GM19467 (cell line): ENCODE measurements at regions not wholly inside any gene's neighbourhood (a gene's known extent, or its start where the extent isn't known, plus 50 kb on each side); places are given as distances from the start of the nearest gene placed in this dataset.
"Not testable (repeated sequence)": the region's sequence is repeated elsewhere in the genome, so short reads cannot be mapped to it uniquely, and the experiment has no call there.

Source experiments
- ATAC-seq: cut with Tn5 transposase; IDR thresholded peaks from one replicate; pipeline ENCODE4 v1.9.1; 2021; ENCODE audit warnings: mild to moderate bottlenecking, moderate library complexity; ENCODE audit not compliant: unreplicated experiment

DNA sequence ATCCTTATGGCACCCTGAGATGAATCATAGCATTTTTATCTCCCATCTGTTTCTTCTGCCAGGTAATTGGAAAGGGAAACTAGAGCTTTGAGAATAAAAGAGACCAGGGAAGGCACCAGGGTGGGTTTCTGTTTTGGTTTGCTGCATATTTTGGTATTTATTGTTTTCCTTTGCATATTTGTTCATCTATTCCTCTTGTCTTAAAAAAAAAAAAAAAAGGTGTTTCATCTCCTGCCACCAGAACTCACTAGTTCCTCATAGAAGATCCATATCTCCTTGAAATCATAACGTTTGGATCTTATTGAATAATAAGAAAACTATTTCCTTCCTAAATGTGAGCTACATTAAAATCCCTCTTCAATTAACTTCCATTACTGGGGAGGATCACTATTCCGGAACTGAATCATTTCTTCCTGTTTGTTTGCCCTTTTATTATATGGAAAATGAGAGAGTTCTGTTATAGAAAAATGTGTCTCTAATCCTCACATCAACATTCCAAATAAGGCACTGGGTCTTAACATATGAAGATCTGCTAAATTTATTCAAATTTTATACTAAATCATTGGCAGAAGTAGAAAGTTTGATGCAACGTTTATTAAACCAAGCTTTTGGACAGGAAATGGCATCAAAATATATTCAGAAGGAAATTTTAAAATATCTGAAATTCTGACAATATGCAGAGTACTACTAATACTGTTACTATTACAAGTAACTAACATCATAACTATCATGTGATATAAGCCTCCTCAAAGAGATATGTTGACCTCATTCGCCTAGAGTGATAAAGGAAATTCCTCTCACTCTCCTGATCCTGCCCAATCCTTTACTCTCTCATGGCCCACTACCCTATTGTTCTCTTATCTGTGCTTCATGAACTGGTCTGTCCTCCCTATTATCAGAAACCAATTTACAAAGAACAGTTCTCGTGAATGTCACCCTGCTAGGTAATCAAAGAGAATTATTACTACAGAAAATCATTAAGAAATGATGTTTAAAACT lies 229.4 kb upstream of the RSPO3 start:
- ATAC-seq = no peak

DNA sequence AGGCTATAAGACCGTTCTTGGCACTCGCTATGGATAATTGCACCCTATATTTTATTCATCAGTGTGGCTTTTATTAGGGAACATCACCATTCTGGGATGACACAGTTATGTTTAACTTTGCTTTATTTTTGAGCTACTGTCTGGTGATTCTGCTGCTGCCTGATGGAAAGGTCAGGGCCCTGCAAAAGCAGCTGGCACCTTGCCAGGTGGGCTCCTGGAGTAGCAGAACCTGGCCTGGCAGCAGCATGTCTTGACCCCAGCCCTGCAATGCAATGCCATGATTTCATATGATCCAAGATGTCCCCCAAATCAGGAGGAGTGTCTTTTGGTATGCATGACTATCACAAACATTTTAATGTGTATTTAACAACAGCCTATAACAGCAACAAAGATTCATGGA lies 228.4 kb upstream of the RSPO3 start:
- no peak for ATAC-seq

DNA sequence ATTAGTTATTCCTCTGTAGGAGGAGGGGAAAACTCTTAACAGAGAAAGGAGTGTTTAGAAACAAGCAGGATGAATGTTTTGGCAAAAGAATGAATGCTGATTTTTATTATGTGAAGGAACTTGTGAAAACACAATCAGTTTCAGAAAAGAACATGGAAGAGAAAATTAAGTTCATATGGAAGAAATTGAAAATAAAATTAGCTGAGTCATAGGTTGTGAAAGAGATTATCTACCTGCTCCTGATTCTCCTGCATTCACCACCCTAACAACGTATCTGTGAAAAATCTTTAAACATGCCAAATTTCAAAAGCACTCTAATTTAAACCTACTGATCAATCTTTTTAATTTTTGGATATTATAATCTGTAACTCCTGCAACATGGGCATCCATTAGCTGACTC lies 227.3 kb upstream of the RSPO3 start:
- ATAC-seq = no peak

DNA sequence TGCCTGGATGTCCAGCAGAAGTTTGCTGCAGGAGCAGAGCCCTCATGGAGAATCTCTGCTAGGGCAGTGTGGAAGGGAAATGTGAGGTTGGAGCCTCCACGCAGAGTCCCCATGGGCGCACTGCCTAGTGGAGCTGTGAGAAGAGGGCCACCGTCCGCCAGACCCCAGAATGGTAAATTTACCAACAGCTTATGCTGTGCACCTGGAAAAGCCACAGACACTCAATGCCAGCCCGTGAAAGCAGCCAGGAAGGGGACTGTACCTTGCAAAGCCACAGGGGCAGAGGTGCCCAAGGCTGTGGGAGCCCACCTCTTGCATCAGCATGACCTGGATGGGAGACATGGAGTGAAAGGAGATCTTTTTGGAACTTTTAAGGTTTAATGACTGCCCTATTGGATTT lies 225.6 kb upstream of the RSPO3 start:
- not testable (repeated sequence) for ATAC-seq

DNA sequence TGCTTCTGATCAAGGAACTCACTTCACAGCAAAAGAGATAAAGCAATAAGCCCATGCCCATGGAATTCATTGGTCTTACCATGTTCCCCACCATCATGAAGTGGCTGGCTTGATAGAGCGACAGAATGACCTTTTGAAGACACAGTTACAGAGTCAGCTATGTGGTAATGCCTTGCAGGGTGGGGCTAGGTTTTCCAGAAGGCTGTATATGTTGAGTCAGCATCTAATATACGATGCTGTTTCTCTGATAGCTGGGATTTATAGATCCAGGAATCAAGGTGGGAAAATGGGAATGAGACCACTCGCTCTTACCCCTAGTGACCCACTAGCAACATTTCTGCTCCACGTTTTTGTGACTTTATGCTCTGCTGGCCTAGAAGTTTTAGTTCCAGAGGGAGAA lies 220.7 kb upstream of the RSPO3 start:
- no peak for ATAC-seq

DNA sequence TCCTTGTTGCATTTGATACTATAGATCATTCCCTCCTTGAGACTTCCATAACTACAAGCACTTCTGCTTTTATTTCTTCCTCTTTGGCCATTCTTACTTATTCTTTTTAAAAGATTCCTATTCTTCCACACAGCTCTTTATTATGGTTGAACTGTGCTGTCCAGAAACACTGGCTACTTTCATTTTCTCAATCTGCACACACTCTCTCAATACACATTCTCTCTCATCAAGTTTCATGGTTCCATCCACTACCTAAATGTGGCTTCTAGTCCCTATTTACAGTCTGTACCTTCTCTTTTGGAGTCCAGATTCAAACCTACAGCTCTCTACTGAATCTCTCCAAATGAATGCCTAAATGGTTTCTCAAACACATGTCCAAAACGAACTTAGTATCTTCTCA lies 214.3 kb upstream of the RSPO3 start:
- ATAC-seq = no peak

DNA sequence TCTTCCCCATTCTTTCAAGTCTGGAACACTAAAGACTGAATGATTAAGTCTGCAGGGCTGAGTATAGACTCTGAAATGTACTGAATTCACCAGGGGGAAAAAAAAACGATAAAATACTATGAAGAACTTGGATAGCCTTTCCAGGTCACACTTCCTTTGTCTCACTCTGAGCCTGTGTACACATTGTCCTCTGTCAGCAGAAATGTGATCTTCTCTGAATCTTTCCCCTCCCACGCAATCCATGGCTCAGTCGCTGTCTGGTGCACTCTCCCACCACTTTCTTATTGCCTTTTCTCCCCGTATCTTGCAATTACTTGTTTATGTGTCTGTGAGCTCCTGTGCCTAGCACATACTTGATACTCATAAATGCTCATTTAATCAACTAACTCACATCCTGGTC lies 212.6 kb upstream of the RSPO3 start:
- no peak for ATAC-seq

DNA sequence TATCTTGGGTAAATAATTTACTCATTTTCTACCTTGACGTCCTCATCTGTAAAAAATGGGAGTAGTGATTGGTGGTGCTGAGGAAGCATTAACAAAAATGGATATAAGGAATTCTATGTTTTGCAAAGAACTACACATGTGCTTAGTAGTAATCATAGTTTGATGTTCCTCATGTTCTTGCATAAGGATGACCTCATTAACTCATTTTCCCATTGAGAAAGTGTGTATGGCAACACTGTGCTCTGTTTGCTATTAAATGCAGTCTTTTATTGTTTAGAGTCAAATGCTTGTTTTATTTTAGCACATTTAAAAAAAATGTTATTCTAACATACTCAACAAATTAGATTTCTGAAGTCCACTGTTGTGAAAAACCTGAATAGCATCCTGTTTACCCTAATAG lies 211.2 kb upstream of the RSPO3 start:
- no peak for ATAC-seq

DNA sequence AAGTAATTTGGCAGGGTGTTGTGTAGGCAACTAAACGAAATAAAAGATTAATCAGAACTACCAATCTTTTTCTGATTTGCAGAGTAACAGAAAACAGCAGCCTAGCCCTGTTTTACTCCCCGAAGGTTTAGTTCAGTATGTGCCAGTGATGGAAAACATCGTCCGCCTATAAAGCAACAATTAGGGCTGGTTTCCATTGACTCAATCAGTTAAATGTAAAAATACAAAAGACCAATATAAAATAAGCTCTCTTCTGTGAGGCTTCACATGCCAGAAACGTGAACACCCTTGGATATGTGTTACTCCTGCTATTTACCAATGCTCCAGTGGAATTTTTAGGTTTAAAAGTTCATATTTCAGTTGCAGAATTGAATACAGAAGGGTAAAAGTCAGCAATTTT lies 210.5 kb upstream of the RSPO3 start:
- ATAC-seq = no peak

DNA sequence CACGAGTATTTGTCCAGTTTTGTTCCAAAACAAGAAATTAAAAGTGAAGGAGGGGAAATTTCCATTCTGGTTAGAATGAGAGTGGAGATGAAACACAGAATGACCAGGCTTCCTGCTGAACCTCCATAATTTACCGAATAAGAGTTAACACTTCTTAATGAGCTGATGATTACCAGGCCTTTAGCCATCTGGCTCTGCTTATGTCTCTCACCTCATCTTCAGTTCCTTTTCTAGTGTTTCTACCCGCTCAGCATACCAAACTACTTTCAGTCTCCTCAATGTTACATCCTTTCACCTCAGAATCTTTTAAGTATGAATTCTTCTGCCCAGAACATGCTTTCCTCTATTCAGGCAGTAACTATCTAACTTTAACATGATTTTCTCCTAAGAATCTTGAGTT lies 209.0 kb upstream of the RSPO3 start:
- ATAC-seq = no peak

DNA sequence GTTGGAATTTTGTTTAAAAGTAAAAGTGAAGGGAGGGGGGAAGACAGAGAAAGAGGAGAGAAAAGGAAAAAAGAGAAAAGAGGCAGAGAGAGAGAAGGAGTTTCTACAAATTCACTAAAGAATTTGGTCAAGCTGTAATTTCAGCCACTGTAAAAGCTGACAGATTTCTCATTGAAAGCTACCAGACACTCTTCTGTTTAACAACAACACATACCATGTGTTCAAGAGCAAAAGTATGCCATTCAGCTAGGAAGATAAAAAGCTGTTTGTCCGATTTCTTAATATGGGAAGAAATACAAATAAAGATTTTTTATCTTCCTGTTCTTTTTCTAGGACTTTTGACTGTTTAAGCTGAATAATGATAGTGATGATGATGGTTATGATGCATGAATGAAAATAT lies 204.8 kb upstream of the RSPO3 start:
- ATAC-seq = no peak

DNA sequence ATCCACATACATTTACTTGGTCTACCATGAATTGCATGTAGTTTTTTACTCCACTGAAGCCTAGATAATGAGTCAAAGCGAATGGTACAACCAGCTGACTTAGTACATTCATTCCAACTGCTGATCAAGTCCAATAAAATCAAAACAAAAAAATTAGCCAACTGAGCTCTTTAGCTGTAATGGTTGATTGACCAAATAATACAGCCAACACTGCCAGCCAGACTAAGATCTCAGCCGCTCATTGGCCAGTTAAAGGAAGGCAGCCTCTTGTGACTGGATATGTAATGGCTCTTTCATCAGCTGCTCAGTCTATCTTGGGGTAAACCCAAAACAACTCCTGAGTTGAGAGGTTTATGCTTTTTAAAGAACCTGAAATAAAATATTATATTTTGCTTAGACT lies 204.3 kb upstream of the RSPO3 start:
- no peak for ATAC-seq

DNA sequence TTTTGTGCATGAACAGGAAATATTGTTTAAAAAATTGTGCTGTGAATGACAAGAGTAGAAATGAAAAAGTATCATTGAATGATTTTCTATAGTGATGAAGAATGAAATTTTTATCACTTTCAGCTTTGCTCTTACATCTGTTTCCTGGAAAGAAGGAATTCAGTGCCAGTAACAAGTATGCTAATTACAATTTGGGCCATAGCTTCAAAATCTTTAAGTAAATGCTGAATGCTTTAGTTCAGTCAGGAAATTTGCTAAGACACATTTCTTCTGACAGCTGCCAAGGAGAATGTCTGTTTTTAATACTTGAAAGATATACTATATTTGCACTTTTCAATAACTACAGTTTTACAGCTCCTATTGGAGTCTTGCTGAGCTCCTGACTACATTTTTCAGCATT lies 203.7 kb upstream of the RSPO3 start:
- ATAC-seq = no peak

DNA sequence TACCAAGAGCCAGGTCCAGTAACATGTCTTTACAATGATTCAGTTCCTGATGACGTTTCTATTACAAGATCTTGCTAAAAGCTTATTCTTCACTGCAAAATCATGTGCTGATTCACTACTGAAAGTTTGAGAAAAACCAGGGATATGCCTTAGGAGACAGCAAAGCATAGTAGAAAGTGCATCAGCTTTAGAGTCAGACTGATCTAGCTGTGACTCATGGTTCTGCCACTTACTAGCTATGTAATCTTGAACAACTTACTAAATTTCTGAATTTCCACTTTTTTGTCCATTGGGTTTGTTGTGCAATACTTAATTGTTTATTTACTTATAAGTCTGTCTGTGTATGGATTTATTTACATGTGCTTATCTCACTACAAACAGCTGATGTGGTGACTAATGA lies 198.5 kb upstream of the RSPO3 start:
- no peak for ATAC-seq

DNA sequence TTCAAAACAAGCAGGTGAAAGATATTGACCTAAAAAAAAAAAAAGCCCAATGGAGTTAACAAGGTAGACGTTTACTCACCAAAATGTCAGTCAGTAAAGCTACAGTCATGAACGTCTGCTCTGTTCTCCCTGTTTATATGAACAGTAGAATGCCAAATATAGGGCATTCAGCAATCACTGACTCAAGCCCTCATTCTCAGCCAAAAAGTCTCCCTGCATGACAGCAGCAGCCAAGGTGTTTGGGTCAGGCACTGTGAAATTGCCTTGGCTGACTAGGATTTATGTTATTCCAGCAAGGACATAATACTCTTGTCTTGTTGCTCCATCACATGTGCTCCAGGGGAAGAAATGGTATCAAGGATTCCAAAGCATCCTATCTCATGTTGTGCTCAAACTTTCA lies 194.7 kb upstream of the RSPO3 start:
- ATAC-seq = no peak

DNA sequence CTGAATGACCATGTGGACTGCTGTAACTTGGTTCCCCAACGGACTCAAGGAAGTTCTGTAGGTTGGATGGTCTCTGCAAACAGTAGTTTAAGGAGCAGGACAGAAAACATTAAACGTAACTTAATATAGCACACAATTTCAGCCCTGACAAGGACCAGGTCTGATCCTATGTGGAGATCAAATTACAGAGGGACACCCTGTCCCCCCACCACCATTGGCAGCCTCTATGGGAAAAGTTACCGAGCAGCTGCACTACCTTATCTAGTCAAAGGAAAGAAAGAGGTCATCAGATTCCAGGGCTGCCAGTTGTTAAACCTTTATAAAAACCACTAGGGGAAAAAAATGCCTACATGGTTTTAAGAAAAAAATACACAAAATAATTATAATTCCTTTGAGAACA lies 191.5 kb upstream of the RSPO3 start:
- no peak for ATAC-seq

DNA sequence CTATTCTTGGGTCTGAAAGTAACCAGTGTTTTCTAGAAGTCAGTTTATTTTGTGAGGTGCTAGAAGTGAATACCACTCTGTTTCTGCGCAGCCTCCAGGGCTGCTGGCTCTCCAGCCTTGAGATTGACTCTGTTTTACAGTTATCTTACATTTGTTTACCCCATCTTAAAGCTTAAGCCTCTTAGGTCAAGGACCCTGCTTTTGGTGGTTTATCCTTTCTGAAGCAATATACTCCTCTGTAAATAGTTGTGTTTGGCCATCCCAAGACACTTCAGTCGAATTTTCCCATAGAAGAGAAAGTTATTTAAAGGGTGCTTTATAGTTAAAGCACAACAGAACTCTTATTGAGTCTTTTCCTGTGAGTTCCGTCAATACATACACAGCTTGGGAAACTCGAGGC lies 190.6 kb upstream of the RSPO3 start:
- no peak for ATAC-seq

DNA sequence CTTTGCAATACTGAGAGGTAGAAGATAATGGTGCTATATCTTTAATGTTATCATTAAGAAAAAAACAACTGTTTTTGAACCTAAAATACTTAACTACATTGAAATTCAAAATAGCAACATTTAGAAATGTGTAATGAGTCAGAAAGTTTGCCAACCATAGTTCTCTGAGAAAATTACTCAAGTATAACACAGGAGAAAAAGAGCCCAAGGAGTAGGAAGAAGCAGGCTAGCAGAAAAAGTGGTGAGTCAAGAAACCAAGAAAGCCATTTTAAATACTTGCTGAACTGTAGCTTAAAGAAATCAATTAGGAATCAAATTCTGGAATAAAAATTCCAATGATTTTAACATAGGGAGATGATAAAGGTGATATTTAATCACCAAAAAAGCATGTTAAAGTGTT lies 181.0 kb upstream of the RSPO3 start:
- no peak for ATAC-seq

DNA sequence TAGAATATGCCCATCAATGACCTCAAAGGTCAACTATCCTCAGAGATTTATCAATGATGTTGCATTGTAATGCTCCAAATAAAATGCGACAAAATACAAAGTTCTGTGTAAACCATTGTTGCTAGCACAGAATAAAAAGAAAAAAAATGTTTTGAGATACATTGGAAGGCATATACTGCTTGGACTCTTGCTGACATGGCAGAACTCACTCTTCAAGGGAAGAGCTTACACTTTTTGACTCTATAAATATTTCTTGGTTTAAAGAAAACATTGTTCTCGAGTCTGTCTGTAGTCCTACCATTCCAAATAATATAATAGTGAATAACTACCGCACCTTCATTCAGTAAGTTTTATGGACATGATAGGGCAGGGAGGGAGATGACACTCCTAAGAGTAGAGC lies 178.7 kb upstream of the RSPO3 start:
- ATAC-seq = no peak

DNA sequence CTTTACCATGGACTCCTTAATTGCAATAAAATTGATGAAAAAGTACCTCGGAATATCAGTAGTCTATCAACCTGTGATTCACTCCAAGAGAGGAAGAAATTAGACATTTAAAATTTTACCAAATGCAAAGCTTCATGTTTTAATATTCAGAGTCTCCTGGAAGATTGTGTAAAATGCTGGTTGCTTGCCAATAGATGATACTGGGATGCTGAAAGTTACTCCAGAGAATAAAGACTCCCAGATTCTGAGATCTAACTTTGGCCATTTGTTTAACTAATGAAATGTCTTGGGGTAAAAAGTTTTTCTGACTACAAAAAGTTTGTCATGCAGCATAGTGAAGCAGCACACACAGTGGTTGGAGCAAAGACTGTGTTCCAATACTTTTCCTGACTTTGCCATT lies 176.7 kb upstream of the RSPO3 start:
- no peak for ATAC-seq

DNA sequence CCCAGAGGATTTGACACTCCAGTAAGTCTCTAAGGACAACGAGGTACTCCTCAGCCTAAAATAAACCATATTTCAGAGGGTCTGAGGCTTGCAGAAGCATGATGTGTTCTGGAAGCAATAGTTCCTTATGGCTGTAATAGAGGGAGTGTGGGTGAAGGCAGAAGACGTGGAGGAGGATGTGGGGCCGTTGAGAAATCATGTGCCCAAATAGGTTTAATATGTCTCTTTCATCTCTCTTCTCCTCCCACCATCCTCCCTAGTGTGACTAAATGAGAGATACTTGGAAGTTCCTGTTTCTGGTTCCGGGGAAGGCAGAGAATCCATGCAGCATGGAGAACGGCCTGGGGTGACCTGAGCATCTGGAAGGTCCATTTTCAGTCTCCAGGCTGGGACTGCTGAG lies 174.0 kb upstream of the RSPO3 start:
- no peak for ATAC-seq

DNA sequence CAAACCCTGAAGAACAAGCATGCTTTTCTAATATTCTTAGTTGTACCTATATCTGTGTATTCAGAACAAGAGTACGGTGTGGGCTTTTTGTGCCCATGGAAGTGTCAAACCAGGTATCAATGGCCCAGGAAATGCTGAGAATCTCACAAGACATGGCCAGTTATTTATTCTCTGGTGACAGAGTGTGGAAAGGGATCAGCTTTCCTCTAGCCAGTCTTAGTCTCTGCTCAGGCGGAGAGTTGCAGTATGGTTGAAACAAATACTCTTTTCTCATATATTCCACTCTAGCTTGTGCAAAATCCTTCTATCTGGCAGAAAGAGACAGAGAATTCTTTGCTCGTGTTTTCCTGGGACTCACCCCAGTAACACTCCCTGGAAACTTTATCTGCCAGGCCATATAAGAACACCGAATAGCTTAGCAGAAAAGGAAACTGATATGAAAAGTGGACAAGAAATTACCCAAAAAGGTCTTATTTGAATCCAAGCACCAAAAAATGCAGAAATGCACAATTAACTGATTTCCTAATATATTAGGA lies 173.3 kb upstream of the RSPO3 start:
- ATAC-seq = no peak
